GM18511 (cell line): ENCODE measurements at regions not wholly inside any gene's neighbourhood (a gene's known extent, or its start where the extent isn't known, plus 50 kb on each side); places are given as distances from the start of the nearest gene placed in this dataset.

Experiments used
- ATAC-seq: cut with Tn5 transposase; IDR thresholded peaks from one replicate; pipeline ENCODE4 v1.9.1; 2021; ENCODE audit warnings: mild to moderate bottlenecking, moderate library complexity; ENCODE audit not compliant: unreplicated experiment

DNA sequence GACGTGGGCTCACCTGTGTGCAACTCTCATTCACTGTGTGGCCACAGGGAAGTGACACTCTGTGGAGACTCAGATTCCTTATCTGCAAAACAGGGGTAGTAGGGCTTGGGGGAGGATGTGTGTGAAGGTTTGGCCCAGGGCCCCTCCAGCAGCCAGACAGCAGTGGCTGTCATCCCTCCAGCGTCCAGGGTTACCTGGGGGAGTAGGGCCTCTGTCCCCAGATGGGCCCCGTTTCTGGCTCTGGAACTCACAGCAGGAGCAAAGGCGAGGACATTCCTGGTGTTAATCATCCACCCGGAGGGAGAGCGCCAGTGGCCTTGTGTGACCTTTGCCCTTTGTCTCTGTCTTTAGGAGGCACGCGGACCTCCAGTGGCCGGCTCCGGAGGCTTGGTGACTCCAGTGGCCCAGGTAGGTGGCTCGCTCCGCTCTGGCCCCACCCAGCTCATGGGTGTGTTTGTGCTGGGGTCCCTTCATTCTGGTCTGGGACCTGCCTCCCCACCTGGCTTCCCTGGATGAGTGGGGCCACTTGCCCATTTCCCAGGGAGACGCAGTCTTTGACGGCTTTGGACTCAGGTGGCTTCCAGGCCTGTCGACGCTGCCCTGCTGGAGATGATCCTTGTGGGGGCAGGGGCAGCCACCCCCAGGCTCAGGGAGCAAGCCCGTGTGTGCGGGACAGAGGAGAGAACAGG is 166.2 kb downstream of the SEC14L1 start:
- no peak for ATAC-seq

DNA sequence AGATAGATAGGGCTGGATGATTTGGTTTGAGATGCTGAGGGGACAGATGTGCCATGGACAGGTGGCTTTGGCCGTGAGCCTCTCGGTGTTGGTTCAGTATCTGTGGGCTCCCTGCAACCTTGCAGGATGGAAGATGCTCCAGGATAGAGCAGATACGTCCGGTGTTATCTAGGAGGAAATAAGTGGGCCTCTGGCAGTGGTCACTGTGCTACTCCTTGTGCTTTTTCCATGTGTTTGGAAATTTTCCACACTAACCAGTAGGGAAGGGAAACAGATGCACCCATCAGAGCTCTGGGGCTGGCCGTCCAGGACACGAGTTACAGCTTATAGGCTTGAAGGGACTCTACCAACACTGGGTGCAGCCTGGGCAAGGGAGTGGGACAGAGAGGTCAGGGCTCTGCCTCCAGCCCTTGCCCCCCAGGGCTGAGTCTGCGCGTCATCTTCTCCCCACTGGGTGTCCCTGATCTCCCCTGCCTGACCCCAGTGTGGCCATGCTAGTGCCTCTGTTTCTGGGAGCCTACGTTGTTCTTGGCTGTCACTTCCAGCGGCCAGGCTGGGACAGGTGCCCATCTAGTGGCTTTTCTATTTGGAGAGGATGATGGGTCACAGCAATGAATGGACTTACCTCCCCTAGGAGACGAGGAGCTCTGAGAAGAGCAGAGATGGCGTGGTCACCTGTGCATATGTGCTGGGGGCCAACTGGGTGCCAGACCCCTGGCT is 166.9 kb downstream of the SEC14L1 start:
- no peak for ATAC-seq

DNA sequence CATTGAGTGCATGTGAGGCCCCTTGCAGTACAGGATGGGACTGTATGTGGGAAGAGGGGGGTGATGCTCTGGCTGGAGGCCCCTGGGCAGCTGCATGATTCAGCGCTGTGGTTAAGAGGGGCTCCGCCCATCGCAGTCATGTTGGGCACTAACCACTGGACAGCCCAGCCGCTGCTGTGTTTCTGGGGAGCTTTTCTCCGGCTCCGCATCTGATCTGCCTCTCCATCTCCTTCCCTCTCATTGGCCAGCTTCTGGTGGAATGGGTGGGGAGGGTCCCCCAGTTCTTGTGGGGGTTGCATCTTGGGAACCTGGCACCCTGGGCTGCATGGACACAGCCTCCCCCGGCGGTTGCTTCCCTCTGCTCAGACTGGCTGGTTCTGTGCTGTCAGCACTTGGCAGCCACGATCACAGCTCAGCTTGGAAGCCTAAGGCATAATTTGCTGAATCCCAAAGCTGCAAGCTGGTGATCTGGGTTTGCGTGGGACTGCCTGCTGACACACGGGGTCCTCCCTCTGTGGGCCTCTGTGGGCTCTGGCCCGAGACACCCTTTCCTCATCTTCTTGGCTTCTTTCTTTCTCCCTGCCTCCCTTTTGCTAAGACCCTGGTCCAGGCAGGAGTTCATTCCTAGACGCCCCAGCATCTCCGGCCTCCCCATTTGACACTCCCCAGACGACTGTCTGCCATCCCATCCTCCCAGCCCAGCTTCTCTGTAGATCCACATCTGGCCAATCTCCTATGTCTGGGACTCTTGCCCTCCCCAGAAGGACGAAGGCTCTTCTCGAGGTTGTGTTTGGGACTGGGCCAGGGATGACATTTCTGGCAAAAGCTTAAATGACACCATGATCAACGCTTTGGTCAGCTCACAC is 168.3 kb downstream of the SEC14L1 start:
- no peak for ATAC-seq

DNA sequence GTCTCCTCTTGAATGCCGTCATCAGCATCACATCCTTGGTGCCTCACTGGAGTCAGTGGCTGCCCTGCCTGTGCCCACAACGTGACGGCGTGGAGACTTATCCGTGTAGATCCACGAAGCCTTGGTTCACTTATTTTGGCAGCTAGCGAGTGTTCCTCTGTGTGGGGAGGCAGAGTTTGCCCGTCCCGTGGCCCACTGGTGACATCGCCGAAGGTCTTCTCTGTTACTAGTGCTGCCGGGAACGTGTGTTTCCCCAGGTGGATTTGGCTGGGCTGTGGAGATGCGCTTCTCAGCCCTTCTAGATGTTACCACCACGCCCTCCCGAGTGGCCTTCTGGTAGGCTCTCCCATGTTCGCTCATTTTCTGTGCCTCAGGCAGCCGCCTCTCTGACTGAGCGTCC is 169.6 kb downstream of the SEC14L1 start:
- no peak for ATAC-seq

DNA sequence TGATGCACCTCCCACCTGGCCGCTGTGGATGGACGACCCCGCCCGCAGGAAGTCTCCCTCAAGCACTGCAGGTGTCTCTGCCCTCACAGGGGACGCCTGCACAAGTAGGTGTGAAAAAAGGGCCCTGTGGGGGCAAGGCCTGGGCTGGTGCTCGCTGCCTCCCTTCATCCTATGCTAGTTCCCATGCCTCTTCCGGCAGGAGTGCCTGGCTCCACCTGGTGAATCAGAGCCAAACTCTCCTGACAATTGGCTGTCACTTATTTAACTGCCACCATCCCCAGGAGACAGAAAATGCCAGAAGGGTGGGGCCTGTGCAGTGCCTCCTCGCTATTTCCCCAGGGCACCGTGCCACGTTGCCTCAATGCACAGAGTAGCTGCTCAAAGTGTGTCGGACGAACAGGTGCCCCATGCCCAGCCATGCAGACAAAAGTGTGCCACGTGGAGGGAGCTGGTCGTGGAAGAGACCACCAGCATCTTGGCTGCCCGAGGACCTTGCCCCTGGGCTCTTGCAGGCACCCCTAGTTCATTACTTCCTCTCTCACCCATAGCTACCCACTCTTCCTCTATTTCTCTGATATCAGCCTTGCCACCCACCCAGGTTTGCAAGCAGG is 170.7 kb downstream of the SEC14L1 start:
- ATAC-seq = no peak

DNA sequence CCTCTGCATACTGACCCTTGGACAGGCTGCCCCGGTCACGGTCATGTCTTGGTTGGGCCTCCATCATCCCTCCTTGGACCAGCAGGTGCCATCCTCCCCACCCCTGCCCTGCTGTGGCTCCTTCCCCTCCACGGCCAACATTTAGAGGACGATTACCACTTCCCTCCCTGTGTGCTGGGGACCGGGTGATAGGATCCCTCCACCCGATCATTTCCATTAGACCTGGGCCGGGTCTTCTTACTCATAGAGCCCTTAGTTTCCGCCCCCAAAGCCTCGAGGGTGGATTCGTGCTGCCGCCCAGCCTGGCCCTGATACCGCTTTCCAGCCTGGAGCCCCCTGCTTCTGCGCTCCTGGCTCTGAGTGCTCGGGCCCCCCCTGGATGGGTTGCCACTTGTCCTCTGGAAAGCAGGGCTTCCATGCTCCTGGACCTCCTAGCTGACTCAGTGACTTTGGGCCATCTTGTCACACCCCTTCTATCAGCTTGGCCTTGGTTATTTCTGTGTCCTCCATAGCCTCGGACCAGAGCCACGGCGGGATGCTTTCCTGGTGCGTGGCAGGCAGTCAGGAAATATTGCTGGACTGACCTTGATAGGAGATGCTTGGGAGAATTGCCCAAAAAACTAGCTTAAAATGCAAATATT is 171.4 kb downstream of the SEC14L1 start:
- no peak for ATAC-seq

DNA sequence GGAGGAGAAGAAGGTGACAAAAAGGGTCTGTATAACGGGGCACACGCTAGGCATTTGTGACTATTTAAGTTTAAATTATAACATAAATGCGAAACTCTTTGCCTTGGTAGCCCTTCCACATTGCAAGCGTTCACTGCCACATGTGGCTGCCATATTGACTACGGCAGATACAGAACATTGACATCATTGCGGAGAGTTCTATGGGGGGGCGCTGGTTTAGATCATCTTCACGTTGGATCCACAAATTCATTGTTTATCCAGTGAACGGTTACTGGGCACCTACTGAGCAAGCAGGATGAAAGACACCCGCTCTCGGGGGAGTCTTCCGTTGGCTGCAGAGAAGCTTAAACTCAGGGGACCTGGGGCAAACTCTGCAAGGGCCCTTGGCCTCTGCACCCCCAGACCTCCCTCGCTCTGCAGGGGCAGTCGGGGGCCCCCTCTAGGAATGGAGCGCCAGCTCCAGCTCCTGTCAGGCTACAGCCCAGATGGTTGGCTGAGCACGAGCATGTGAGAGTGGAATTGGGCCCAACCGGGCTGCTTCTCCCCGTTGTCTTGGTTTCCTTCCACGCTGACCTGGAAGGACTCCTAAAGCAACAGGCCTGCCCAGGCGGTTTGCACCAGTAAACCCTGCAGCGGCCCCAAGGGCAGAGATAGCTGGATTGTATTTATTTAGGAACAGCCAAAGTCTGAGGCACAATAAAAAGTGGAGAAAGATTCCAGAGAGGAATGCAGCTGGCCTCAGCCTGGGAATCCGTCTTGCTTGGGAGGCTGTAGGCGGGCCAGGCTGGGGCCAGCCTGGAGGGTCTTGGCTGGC is 172.2 kb downstream of the SEC14L1 start:
- no peak for ATAC-seq

DNA sequence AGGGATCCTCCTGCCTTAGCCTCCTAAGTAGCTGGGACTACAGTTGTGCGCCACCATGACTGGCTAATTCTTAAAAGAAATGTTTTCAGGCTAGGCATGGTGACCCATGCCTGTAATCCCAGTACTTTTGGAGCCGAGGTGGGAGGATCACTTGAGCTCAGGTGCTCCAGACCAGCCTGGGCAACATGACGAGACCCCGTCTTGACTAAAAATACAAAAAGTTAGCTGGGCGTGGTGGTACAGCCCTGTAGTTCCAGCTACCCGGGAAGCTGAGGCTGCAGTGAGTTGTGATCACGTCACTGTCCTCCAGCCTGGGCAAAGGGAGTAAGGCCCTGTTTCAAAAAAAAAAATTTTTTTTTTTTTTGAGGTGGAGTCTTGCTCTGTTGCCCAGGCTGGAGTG is 173.1 kb downstream of the SEC14L1 start:
- ATAC-seq = no peak

DNA sequence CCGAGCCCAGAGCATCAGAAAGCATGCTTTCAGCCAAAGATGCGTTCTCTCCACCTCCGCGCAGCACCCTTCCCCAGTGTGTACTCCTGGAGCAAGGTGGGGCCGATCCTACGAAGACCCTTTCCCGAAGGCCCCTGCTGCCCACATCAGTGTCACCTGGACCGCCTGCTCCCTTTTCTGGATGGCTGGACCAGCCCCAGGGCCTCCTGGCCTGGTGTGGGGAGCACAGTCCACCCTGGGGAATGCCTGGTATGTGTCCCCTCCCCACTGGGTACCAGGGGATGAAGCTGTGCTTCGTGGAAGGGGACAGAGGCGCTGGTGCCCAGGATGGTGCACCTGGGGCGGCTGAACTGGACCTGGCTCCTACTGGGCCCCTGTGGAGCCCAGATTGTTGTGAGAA is 173.8 kb downstream of the SEC14L1 start:
- ATAC-seq = no peak

DNA sequence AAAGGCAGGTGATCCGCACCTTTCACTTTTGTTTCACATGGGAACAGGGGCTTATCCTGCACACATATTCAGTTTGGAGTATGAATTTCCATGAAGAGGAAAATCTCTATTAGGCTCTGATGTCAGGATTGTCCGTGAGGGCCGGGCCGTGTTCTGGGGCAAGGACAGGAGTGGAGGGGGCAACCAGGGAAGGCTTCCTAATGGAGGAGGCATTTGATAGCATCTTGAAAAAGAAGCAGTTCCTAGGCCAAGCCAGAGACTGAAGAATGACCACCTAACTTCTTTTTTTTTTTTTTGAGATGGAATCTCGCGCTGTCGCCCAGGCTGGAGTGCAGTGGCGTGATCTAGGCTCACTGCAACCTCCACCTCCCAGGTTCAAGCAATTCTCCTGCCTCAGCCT is 174.2 kb downstream of the SEC14L1 start:
- no peak for ATAC-seq

DNA sequence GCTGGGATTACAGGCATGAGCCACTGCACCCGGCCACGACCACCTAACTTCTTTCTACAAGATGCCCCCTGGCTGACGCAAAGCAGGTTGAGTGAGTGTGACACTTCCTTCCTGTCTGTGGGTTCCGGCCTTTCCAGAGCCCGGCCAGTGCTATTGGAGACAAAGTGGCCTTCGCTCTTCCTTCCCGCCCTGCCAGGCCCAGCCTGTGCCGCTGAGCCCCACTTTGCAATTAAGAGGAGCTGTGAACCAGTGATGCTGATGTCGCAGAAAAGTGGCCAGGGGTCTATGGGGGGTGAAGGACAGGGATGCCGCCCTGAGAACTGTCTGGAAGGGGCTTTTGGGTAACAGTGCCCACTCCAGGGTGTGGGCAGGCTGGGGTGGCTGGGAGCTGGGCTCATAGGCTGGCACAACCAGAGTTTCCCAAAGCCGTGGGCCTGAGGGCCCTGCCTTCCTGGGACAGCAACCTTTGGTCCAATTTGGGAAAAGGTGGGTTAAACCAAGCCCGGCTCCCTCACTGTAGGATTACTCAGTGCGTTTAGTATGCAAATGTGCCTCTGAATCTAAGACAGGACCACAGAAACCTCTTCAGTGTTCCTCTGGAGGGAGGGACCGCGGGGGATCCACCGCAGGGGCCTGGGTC is 174.9 kb downstream of the SEC14L1 start:
- ATAC-seq = no peak

DNA sequence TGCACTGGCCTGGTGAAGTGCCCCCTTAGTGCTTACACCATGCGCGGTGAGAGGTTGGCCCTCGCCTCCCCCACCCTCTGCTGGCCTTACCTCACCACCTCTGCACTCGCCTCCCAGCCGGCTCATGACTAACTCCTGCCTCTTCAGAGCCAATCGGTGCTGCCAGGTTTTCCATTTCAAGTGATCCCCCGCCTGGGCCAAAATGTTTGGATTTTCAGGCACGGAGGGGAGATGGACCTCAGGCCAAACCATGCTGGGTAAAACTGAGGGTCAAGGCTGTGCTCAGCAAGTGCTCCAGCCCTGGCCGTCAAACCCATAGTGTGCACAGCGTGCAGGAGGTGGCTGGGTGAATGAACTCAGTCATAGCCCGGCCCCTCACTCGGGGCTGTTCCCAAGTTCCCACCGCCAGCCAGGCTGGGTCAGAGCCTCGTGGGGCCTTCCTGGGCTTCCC is 175.4 kb downstream of the SEC14L1 start:
- ATAC-seq = no peak

DNA sequence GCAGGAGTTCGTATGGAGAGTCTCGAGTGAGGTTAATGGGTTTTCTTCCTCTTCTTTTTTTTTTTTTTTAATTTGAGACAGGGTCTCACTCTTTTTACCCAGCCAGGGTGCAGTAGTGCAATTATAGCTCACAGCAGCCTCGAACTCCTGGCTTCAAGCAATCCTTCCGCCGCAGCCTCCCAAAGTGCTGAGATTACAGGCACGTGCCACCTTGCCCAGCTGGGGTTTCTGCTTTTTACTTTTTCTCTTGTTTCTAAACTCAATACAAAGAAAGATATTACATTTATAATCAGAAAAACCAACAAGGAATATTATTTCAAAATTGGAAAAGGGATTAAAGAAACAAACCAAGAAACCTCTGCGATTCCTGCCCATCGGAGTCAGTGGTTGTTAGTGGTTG is 175.9 kb downstream of the SEC14L1 start:
- ATAC-seq = no peak

DNA sequence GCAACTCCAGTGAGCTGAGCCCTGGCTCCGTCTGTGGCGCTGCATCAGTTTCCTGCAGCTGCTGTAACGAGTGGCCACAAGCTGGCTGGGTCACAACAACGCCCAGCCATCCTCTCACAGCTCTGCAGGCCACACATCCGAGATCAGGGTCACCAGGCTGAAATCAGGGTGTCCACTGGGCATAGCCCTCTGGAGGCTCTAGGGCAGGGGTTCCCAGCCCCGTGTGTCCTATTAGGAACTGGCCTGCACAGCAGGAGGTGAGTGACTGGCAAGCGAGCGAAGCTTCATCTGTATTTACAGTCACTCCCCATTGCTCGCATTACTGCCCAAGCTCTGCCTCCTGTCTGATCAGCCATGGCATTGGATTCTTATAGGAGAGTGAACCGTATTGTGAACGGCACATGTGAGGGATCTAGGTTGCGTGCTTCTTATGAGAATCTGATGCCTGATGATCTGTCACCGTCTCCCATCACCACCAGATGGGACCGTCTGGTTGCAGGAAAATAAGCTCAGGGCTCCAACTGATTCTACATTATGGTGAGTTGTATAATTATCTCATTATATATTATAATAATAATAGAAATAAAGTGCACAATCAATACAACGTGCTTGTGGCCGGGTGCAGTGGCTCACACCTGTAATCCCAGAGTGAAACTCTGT is 176.5 kb downstream of the SEC14L1 start:
- ATAC-seq = no peak

DNA sequence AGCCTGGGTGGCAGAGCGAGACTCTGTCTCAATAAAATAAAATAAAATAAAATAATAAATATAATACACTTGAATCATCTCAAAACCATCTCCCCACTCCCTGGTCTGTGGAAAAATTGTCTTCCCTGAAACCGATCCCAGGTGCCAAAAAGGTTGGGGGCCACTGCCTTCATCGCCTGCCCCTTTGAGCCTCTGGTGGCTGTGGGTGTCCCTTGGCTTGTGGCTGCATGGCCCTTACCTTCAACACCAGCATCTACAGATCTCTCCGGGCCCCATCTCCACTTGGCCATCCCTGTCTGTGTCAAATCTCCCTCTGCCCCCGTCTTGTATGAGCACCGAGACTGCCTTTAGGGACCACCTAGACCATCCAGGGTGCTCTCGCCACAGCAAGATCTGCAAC is 177.3 kb downstream of the SEC14L1 start:
- no peak for ATAC-seq

DNA sequence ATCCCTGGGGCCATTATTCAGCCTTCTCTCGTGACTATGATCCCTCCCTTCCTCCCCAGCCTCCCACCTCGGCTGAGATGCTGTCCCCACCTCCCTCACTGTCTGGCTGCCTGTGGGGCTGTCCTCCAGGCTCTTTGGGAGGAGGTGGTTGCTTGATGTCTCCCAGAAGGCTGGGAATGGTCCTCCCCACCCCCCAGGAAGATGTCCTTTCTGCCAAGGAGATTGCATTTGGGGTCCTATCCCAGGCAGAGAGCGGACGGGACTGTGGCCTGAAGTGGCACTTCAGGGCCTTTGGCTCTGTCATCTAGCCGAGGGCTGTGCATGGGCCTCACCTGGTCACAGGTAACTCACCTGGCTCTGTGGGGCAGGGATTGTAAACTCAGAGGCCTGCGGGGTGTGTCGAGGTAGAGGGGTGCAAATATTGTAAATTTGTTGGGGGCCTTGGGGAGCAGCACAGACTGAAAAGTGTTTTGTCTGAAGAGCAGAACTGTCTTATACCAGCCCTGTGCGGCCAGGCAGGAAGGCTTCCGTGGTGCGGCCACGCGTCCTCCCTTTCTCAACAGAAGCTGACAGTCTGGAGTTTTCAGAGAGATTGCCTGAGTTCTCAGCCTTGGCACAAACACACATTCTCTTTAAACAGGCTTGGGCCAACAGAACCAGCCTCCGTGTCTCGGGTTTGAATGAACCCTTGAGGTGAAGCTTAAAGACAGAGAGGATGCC is 177.9 kb downstream of the SEC14L1 start:
- ATAC-seq = no peak

DNA sequence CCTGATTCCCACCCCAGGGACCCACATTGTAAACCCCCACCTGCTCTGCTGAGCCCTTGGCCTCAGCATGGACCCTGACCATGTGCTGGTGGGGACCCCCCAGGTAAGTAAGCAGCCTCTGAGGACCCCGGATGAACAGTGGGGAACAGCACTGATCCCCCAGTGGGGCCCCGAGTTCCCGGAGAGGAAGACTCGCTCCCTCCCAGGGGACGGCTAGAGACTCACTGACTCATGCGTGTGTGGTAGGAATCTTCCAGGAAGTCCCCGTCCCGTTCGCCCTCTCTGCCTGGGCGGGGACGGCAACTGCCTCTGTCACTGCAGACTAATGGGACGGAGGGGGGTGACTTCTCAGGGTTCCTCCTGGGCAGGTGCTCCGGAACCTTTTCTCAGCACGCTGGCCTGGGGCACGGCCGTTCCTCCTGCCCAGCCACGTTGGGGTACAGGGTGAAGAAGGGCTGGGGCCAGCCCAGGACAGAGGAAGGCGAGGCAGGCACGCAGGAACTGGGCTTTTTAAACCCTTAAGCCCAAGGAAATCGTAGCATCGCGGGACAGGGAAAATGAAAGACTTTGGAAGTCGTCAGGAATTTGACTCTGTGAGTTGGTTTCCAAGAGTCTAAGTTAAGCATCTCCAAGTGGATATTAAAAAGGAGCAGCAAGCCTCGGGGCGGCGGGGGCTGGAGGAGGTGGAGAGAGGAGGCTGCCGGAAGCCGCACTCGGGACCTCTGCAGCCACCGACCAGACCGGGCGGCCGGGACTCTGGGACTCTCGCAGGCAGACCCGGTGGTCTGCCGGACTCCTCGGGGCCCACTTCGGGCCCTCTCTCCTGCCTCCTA is 178.7 kb downstream of the SEC14L1 start:
- ATAC-seq = peak; percentile 31
